ENCODE measurements at regions not wholly inside any gene's neighbourhood (a gene's known extent, or its start where the extent isn't known, plus 50 kb on each side); places are given as distances from the start of the nearest gene placed in this dataset.
"Not testable (repeated sequence)": the region's sequence is repeated elsewhere in the genome, so short reads cannot be mapped to it uniquely, and the experiment has no call there.

GRCh38 chr17:13865650-13866049, 203.7 kb upstream of the COX10 start:
- no peak for DNase-seq (ENCODE audit: low read depth in 2 of 2)

GRCh38 chr17:13869331-13869940, 199.9 kb upstream of the COX10 start:
- no peak for DNase-seq (ENCODE audit: low read depth in 2 of 2)

- no peak for DNase-seq (ENCODE audit: low read depth in 2 of 2)
These were observed 198.0 kb upstream of the COX10 start for GRCh38 chr17:13871261-13871660.

GRCh38 chr17:13874134-13874533, 195.2 kb upstream of the COX10 start:
- no peak for DNase-seq (ENCODE audit: low read depth in 2 of 2)

- no peak for DNase-seq (ENCODE audit: low read depth in 2 of 2)
These were observed 194.5 kb upstream of the COX10 start for GRCh38 chr17:13874817-13875216.

GRCh38 chr17:13879961-13880466, 189.3 kb upstream of the COX10 start:
- DNase-seq (ENCODE audit: low read depth in 2 of 2), result no peak

GRCh38 chr17:13883659-13884058, 185.6 kb upstream of the COX10 start:
- DNase-seq (ENCODE audit: low read depth in 2 of 2), result no peak

- no peak for DNase-seq (ENCODE audit: low read depth in 2 of 2)
These were observed 185.0 kb upstream of the COX10 start for GRCh38 chr17:13884347-13884746.

GRCh38 chr17:13885550-13885949, 183.8 kb upstream of the COX10 start:
- no peak for DNase-seq (ENCODE audit: low read depth in 2 of 2)

- no peak for DNase-seq (ENCODE audit: low read depth in 2 of 2)
These were observed 183.1 kb upstream of the COX10 start for GRCh38 chr17:13885953-13886889.

- DNase-seq (ENCODE audit: low read depth in 2 of 2), result no peak
These were observed 181.2 kb upstream of the COX10 start for GRCh38 chr17:13888056-13888609.

- DNase-seq (ENCODE audit: low read depth in 2 of 2), result not testable (repeated sequence)
These were observed 160.3 kb upstream of the COX10 start for GRCh38 chr17:13908971-13909370.

- no peak for DNase-seq (ENCODE audit: low read depth in 2 of 2)
These were observed 159.3 kb upstream of the COX10 start for GRCh38 chr17:13909901-13910519.

- no peak for DNase-seq (ENCODE audit: low read depth in 2 of 2)
These were observed 151.7 kb upstream of the COX10 start for GRCh38 chr17:13917634-13918033.

GRCh38 chr17:13918247-13918646, 151.1 kb upstream of the COX10 start:
- DNase-seq (ENCODE audit: low read depth in 2 of 2), result no peak

GRCh38 chr17:13919818-13920217, 149.5 kb upstream of the COX10 start:
- no peak for DNase-seq (ENCODE audit: low read depth in 2 of 2)

GRCh38 chr17:13920413-13920812, 148.9 kb upstream of the COX10 start:
- no peak for DNase-seq (ENCODE audit: low read depth in 2 of 2)

GRCh38 chr17:13921841-13922776, 147.2 kb upstream of the COX10 start:
- no peak for DNase-seq (ENCODE audit: low read depth in 2 of 2)

- no peak for DNase-seq (ENCODE audit: low read depth in 2 of 2)
These were observed 146.4 kb upstream of the COX10 start for GRCh38 chr17:13922885-13923284.

- DNase-seq (ENCODE audit: low read depth in 2 of 2), result no peak
These were observed 143.7 kb upstream of the COX10 start for GRCh38 chr17:13925579-13925978.

- DNase-seq (ENCODE audit: low read depth in 2 of 2), result no peak
These were observed 138.2 kb upstream of the COX10 start for GRCh38 chr17:13931111-13931526.
